Ishikawa (cell line): ENCODE measurements at regions not wholly inside any gene's neighbourhood (a gene's known extent, or its start where the extent isn't known, plus 50 kb on each side); places are given as distances from the start of the nearest gene placed in this dataset.

Experiments used
- EP300 ChIP-seq: IDR thresholded peaks from 2 replicates; pipeline ENCODE4 v1.6.1; 2012; ENCODE audit warnings: borderline replicate concordance
- FOXM1 ChIP-seq: IDR thresholded peaks from 2 replicates; pipeline ENCODE4 v1.6.1; 2012; ENCODE audit warnings: low read depth, borderline replicate concordance
- REST ChIP-seq: IDR thresholded peaks from 2 replicates; pipeline ENCODE4 v1.6.1; 2012; ENCODE audit warnings: low read depth, mild to moderate bottlenecking

GRCh38 chr16:86914876-86915717 lies 336.7 kb downstream of the FOXL1 start:
- no peak for TF ChIP-seq REST
- no peak for TF ChIP-seq FOXM1
- TF ChIP-seq EP300, result no peak
